Fibroblast of lung (primary cell): ENCODE measurements at regions not wholly inside any gene's neighbourhood (a gene's known extent, or its start where the extent isn't known, plus 50 kb on each side); places are given as distances from the start of the nearest gene placed in this dataset.

Experiments
- DNase-seq, 2 donors: peaks; one replicate each; pipeline versions ENCODE4 v3.0.0 to v3.0.0-alpha.2; 2010; ENCODE audit warnings: low read depth in 2 of 2
- H2AFZ ChIP-seq: 2 replicates; pipeline ENCODE4 v1.5.1; 2012; ENCODE audit warnings: low read length, control low read depth, inconsistent platforms
- H3K27ac ChIP-seq: 2 replicates; pipeline ENCODE4 v1.5.1; 2011; ENCODE audit warnings: low read length, control low read depth; ENCODE audit not compliant: insufficient read depth
- H3K27me3 ChIP-seq: 2 replicates; pipeline ENCODE4 v1.5.1; 2011; ENCODE audit warnings: mild to moderate bottlenecking, low read length; ENCODE audit not compliant: control insufficient read depth, insufficient read depth
- H3K36me3 ChIP-seq: 2 replicates; pipeline ENCODE4 v1.5.1; 2011; ENCODE audit warnings: low read length; ENCODE audit not compliant: control insufficient read depth, insufficient read depth
- H3K4me1 ChIP-seq: 2 replicates; pipeline ENCODE4 v1.5.1; 2011; ENCODE audit warnings: low read length; ENCODE audit not compliant: control insufficient read depth, insufficient read depth; ENCODE audit errors: extremely low read depth
- H3K4me2 ChIP-seq: 2 replicates; pipeline ENCODE4 v1.5.1; 2011; ENCODE audit warnings: low read length, control low read depth; ENCODE audit not compliant: insufficient read depth; ENCODE audit errors: extremely low read depth
- H3K4me3 ChIP-seq, 4 experiments: fragments of 200-600 bp in 1 of 4; sonication (generic) in 1 of 4; replicated peaks in 1 of 4; 2 replicates each; pipeline ENCODE4 v1.5.1; 2011 to 2016; ENCODE audit warnings: low read length in 4 of 4, low read depth in 3 of 4, mild to moderate bottlenecking in 3 of 4, control low read depth in 2 of 4, inconsistent platforms in 1 of 4, mixed read lengths in 1 of 4; ENCODE audit not compliant: insufficient read depth in 1 of 4; ENCODE audit errors: control extremely low read depth in 1 of 4
- H3K79me2 ChIP-seq: 2 replicates; pipeline ENCODE4 v1.5.1; 2012; ENCODE audit warnings: mild to moderate bottlenecking, low read length, inconsistent platforms; ENCODE audit not compliant: control insufficient read depth, insufficient read depth
- H3K9ac ChIP-seq: 2 replicates; pipeline ENCODE4 v1.5.1; 2011; ENCODE audit warnings: mild to moderate bottlenecking, low read length, control low read depth; ENCODE audit not compliant: insufficient read depth
- H3K9me3 ChIP-seq: 2 replicates; pipeline ENCODE4 v1.5.1; 2012; ENCODE audit warnings: low read depth, low read length; ENCODE audit not compliant: control insufficient read depth, insufficient read depth
- H4K20me1 ChIP-seq: 2 replicates; pipeline ENCODE4 v1.5.1; 2011; ENCODE audit warnings: low read length; ENCODE audit not compliant: control insufficient read depth, insufficient read depth; ENCODE audit errors: extremely low read depth
- CTCF ChIP-seq, 2 donors: IDR thresholded peaks in 1 of 2; conservative IDR thresholded peaks in 1 of 2; 1 replicate in 1 of 2; 2 replicates in 1 of 2; pipeline ENCODE4 v1.5.1; 2011 to 2012; ENCODE audit warnings: low read length in 2 of 2, control low read depth in 1 of 2, inconsistent platforms in 1 of 2, low read depth in 1 of 2, mild to moderate bottlenecking in 1 of 2
- EZH2 ChIP-seq: IDR thresholded peaks from 2 replicates; pipeline ENCODE4 v1.5.1; 2012; ENCODE audit warnings: low read length, control low read depth, mild to moderate bottlenecking; ENCODE audit errors: missing control alignments

GRCh38 chr16:20191566-20191965 is 117.9 kb upstream of the GPR139 start:
- no peak overlapping the region for H3K4me2 ChIP-seq
- H3K4me3 ChIP-seq = no peak overlapping the region
- H3K36me3 ChIP-seq = no peaks in the 10 kb centered on the region
- no peak overlapping the region for H3K9ac ChIP-seq
- no peak overlapping the region for H3K27ac ChIP-seq
- no peaks in the 10 kb centered on the region for H4K20me1 ChIP-seq
- H3K4me1 ChIP-seq = no peaks in the 10 kb centered on the region
- no peaks in the 10 kb centered on the region for H3K9me3 ChIP-seq
- no peak for DNase-seq
- H3K79me2 ChIP-seq = no peaks in the 10 kb centered on the region
- no peaks in the 10 kb centered on the region for H3K27me3 ChIP-seq
- no peak overlapping the region for H2AFZ ChIP-seq
- TF ChIP-seq EZH2 = no peak
- TF ChIP-seq CTCF (conservative IDR thresholded peaks at IDR 0.05 in 1 of 2, IDR thresholded peaks at IDR 0.05 in 1 of 2; ENCODE audit: low read depth in 1 of 2, low read length in 2 of 2) = no peak

- Histone ChIP-seq H3K79me2 (no peaks in the 10 kb centered on the region), H4K20me1 (no peaks in the 10 kb centered on the region), H3K4me1 (no peaks in the 10 kb centered on the region), H2AFZ (no peak overlapping the region), H3K9me3 (no peaks in the 10 kb centered on the region), H3K36me3 (no peaks in the 10 kb centered on the region), H3K9ac (no peak overlapping the region), H3K4me3 (no peak overlapping the region), H3K4me2 (no peak overlapping the region), H3K27ac (no peak overlapping the region), H3K27me3 (no peaks in the 10 kb centered on the region)
- DNase-seq = no peak
- TF ChIP-seq CTCF (conservative IDR thresholded peaks at IDR 0.05 in 1 of 2, IDR thresholded peaks at IDR 0.05 in 1 of 2; ENCODE audit: low read depth in 1 of 2, low read length in 2 of 2) (no peak), EZH2 (no peak)
Measured at GRCh38 chr16:20181949-20182348, 108.3 kb upstream of the GPR139 start.

GRCh38 chr16:20181416-20181815 is 107.7 kb upstream of the GPR139 start:
- no peak overlapping the region for H3K4me3 ChIP-seq

More at GRCh38 chr16:20181416-20181815, 107.7 kb upstream of the GPR139 start:
- TF ChIP-seq CTCF (conservative IDR thresholded peaks at IDR 0.05 in 1 of 2, IDR thresholded peaks at IDR 0.05 in 1 of 2; ENCODE audit: low read depth in 1 of 2, low read length in 2 of 2) = no peak
- TF ChIP-seq EZH2 = no peak
- Histone ChIP-seq H3K9me3 (no peaks in the 10 kb centered on the region), H3K27me3 (no peaks in the 10 kb centered on the region), H2AFZ (no peak overlapping the region), H3K36me3 (no peaks in the 10 kb centered on the region), H4K20me1 (no peaks in the 10 kb centered on the region), H3K27ac (no peak overlapping the region), H3K4me2 (no peak overlapping the region), H3K9ac (no peak overlapping the region), H3K79me2 (no peaks in the 10 kb centered on the region), H3K4me1 (no peaks in the 10 kb centered on the region)
- DNase-seq = no peak
